ENCODE measurements at regions not wholly inside any gene's neighbourhood (a gene's known extent, or its start where the extent isn't known, plus 50 kb on each side); places are given as distances from the start of the nearest gene placed in this dataset.

- TF ChIP-seq NFIC (IDR thresholded peaks at IDR 0.05), result no peak
- no peak for TF ChIP-seq REST (IDR thresholded peaks at IDR 0.05; ENCODE audit: low read depth)
- no peak for TF ChIP-seq MAX (IDR thresholded peaks at IDR 0.05)
- TF ChIP-seq TEAD4 (IDR thresholded peaks at IDR 0.05), result no peak
- no peak for TF ChIP-seq USF1 (IDR thresholded peaks at IDR 0.05)
- TF ChIP-seq EP300 (IDR thresholded peaks at IDR 0.05; ENCODE audit: borderline replicate concordance), result no peak
- TF ChIP-seq TCF12 (IDR thresholded peaks at IDR 0.05; ENCODE audit: low read depth), result no peak
- no peak for TF ChIP-seq YY1 (IDR thresholded peaks at IDR 0.05; ENCODE audit: low read depth)
- no peak for TF ChIP-seq TAF1 (IDR thresholded peaks at IDR 0.05; ENCODE audit: low read depth)
- TF ChIP-seq FOXM1 (IDR thresholded peaks at IDR 0.05; ENCODE audit: borderline replicate concordance, low read depth), result no peak
- TF ChIP-seq CEBPB (IDR thresholded peaks at IDR 0.05), result no peak
Observed at GRCh38 chrX:135644624-135645023, 68.8 kb upstream of the CT45A1 start.

Measured in Ishikawa (cell line).